CD4-positive, alpha-beta T cell (primary cell): ENCODE measurements at regions not wholly inside any gene's neighbourhood (a gene's known extent, or its start where the extent isn't known, plus 50 kb on each side); places are given as distances from the start of the nearest gene placed in this dataset.

ENCODE experiments used
- ATAC-seq: fragments of 200-7000 bp; cut with Tn5 transposase; one replicate; pipeline ENCODE4 v1.10.0; 2022; ENCODE audit warnings: mild to moderate bottlenecking; ENCODE audit not compliant: poor library complexity
- CTCF ChIA-PET: fragments of 350-600 bp; sonication (Branson Sonifier 250); formaldehyde crosslinking; loops from one replicate; lab custom pipeline; 2021; ENCODE audit warnings: antibody characterized with exemption, inconsistent platforms; lab: Charles Lee
- POLR2A ChIA-PET: fragments of 350-600 bp; sonication (Branson Sonifier 250); formaldehyde crosslinking; loops from one replicate; lab custom pipeline; 2021; ENCODE audit warnings: antibody characterized with exemption, inconsistent platforms; lab: Charles Lee
- DNase-seq, 14 experiments: peaks; one replicate each; pipeline ENCODE4 v3.0.0-alpha.2; 2013 to 2020; ENCODE audit warnings: mixed read lengths in 2 of 14
- H3K27ac ChIP-seq, 2 donors: one replicate each; pipeline versions ENCODE4 v1.5.1 to v1.7.0; 2013; ENCODE audit warnings: low read length in 2 of 2, low read depth in 1 of 2, mild to moderate bottlenecking in 1 of 2
- H3K27me3 ChIP-seq, 2 experiments: 1 replicate in 1 of 2; 2 replicates in 1 of 2; pipeline versions ENCODE4 v1.6.1 to v1.7.0; 2013; ENCODE audit warnings: low read length in 2 of 2, control low read depth in 1 of 2, mild to moderate bottlenecking in 1 of 2, moderate library complexity in 1 of 2; ENCODE audit not compliant: insufficient read depth in 2 of 2, control insufficient read depth in 1 of 2
- H3K36me3 ChIP-seq: one replicate; pipeline ENCODE4 v1.6.1; 2013; ENCODE audit warnings: low read length, control low read depth; ENCODE audit not compliant: insufficient read depth
- H3K4me1 ChIP-seq: one replicate; pipeline ENCODE4 v1.6.1; 2013; ENCODE audit warnings: low read length, control low read depth; ENCODE audit not compliant: insufficient read depth
- H3K4me3 ChIP-seq: one replicate; pipeline ENCODE4 v1.5.1; 2013; ENCODE audit warnings: mild to moderate bottlenecking, low read length, moderate library complexity
- H3K9me3 ChIP-seq, 2 experiments: 1 replicate in 1 of 2; 2 replicates in 1 of 2; pipeline versions ENCODE4 v1.6.1 to v1.7.0; 2013; ENCODE audit warnings: low read length in 2 of 2, mild to moderate bottlenecking in 2 of 2, control low read depth in 1 of 2, moderate library complexity in 1 of 2; ENCODE audit not compliant: control insufficient read depth in 1 of 2, insufficient read depth in 1 of 2
- H3K27ac Mint-ChIP-seq: one replicate; pipeline ENCODE4 v1.8.0; 2020; ENCODE audit warnings: mixed read lengths
- H3K27me3 Mint-ChIP-seq: one replicate; pipeline ENCODE4 v1.8.0; 2021; ENCODE audit warnings: mixed read lengths
- H3K36me3 Mint-ChIP-seq: one replicate; pipeline ENCODE4 v1.8.0; 2021; ENCODE audit warnings: low read depth, mixed read lengths
- H3K4me1 Mint-ChIP-seq: one replicate; pipeline ENCODE4 v1.8.0; 2021; ENCODE audit warnings: low read depth, mixed read lengths
- H3K4me3 Mint-ChIP-seq: one replicate; pipeline ENCODE4 v1.8.0; 2020; ENCODE audit warnings: mild to moderate bottlenecking, mixed read lengths
- H3K9me3 Mint-ChIP-seq: one replicate; pipeline ENCODE4 v1.8.0; 2020; ENCODE audit warnings: mixed read lengths
- CTCF ChIP-seq: fragments of 200-600 bp; IDR thresholded peaks from one replicate; pipeline ENCODE4 v1.8.0; 2022; ENCODE audit warnings: antibody characterized with exemption, mild to moderate bottlenecking
- intact Hi-C, 2 experiments: fragments of 100-400 bp; cut with DNase I in 1 of 2; cut with micrococcal nuclease in 1 of 2; formaldehyde crosslinking; loops; one replicate each; pipeline versions ENCODE4 v1.15.1 to v1.9.0; 2023 to 2025; cut with DNase I, micrococcal nuclease

GRCh38 chr6:48701572-48701971 is 590.6 kb upstream of the PTCHD4 start:
- Histone ChIP-seq H3K36me3 (no peaks in the 10 kb centered on the region), H3K27ac (no peak overlapping the region), H3K27me3 (no peaks in the 10 kb centered on the region), H3K9me3 (peaks cover 4 to 18% of the 10 kb centered on the region in 2 experiments), H3K4me1 (no peaks in the 10 kb centered on the region), H3K4me3 (no peak overlapping the region)
- Mint-ChIP-seq H3K27ac (no peak overlapping the region), H3K4me3 (no peak overlapping the region), H3K9me3 (peaks cover 6% of the 10 kb centered on the region), H3K4me1 (no peaks in the 10 kb centered on the region), H3K36me3 (no peaks in the 10 kb centered on the region), H3K27me3 (no peaks in the 10 kb centered on the region)
- CTCF ChIA-PET = no interaction called here
- intact Hi-C loops = no loop called here
- POLR2A ChIA-PET = no interaction called here
- DNase-seq = no peak
- no peak for TF ChIP-seq CTCF
- no peak for ATAC-seq

GRCh38 chr6:48695872-48696271 is 584.9 kb upstream of the PTCHD4 start:
- Mint-ChIP-seq H3K4me3 (no peak overlapping the region), H3K27ac (no peak overlapping the region), H3K9me3 (peaks cover 27% of the 10 kb centered on the region), H3K4me1 (no peaks in the 10 kb centered on the region), H3K36me3 (no peaks in the 10 kb centered on the region), H3K27me3 (no peaks in the 10 kb centered on the region)
- no peaks in the 10 kb centered on the region for H3K4me1 ChIP-seq
- H3K36me3 ChIP-seq = no peaks in the 10 kb centered on the region
- H3K27ac ChIP-seq = no peak overlapping the region
- intact Hi-C loops = no loop called here
- ChIA-PET POLR2A (no interaction called here), CTCF (no interaction called here)
- no peak for DNase-seq
- no peak overlapping the region for H3K4me3 ChIP-seq
- ATAC-seq = no peak
- peaks cover 10 to 13% of the 10 kb centered on the region in 2 experiments for H3K9me3 ChIP-seq
- no peak for TF ChIP-seq CTCF
- no peaks in the 10 kb centered on the region for H3K27me3 ChIP-seq

- Mint-ChIP-seq H3K4me1 (no peaks in the 10 kb centered on the region), H3K27ac (no peak overlapping the region), H3K4me3 (no peak overlapping the region), H3K36me3 (peaks cover 4% of the 10 kb centered on the region), H3K9me3 (peaks cover 33% of the 10 kb centered on the region), H3K27me3 (no peaks in the 10 kb centered on the region)
- no peak overlapping the region for H3K27ac ChIP-seq
- H3K9me3 ChIP-seq = peaks cover 19 to 24% of the 10 kb centered on the region in 2 experiments
- POLR2A ChIA-PET = no interaction called here
- TF ChIP-seq CTCF = no peak
- intact Hi-C loops = no loop called here
- H3K4me1 ChIP-seq = no peaks in the 10 kb centered on the region
- no peaks in the 10 kb centered on the region for H3K27me3 ChIP-seq
- CTCF ChIA-PET = no interaction called here
- H3K4me3 ChIP-seq = no peak overlapping the region
- no peaks in the 10 kb centered on the region for H3K36me3 ChIP-seq
- ATAC-seq = no peak
- no peak for DNase-seq
These were observed 580.4 kb upstream of the PTCHD4 start for GRCh38 chr6:48691420-48691819.
